Umbilical cord (tissue), 1 donor: ENCODE measurements at regions not wholly inside any gene's neighbourhood (a gene's known extent, or its start where the extent isn't known, plus 50 kb on each side); places are given as distances from the start of the nearest gene placed in this dataset.

ENCODE experiments used
- DNase-seq: peaks from one replicate; pipeline ENCODE4 v3.0.0-alpha.2; 2015; ENCODE audit warnings: low spot score

DNA sequence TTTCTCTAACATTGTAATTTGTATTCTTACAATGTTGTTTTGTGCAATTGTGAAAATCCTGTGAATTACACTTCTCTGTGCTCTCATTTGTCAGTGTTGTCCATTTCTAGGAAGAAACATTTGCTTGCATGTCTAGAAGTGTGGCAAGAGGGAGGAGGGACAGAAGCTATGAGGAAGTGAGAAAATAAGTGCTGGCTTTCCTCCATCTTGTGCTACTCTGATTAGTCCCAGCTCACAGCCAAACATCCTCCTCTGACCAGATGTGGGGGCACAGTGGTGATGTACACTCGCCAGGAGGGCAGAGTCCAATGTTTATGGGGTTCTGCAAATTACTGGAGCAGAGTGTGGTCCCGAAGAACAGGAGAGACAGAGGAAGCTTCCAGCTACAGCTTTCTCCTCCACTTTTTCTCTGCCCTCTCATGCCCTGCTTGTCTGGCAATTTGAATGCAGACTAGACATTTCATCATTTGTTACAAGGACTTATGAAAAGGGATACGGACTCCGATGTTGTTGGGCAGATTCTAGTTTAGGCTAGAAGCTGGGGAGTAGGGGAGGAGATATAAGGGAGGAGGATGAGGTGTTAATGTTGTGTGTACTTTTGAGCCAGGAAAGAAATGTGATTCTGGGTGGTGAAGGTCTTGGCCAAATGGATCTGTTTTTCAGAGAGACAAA, 131.0 kb upstream of the C1GALT1 start:
- peak; percentile 14 for DNase-seq

DNA sequence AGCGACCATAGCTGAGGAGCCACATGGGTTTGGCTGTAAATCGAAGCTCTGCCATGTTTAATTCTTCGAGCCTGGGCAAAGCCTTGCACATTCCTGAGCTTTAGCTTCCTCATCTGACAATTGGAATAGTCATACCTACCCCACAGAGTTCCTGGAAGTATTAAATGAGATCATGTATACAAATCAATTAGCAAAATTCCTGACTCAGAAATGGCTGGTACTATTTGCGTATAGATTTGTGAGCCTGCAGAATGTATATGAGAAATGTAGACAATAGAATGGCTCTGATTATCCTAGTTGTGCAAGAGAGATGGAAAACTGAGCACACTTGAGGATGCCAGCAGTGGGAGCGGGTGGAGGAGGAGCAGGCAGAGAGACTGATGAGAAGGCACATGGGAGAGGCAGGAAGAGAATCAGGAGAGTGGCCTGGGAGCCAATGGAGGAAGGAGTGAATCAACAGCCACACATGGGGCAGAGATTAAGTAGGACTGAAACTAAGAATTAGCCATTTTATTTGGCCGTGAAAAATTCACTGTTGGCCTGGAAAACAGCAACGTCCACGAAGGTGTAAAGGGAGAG, 128.0 kb upstream of the C1GALT1 start:
- no peak for DNase-seq

DNA sequence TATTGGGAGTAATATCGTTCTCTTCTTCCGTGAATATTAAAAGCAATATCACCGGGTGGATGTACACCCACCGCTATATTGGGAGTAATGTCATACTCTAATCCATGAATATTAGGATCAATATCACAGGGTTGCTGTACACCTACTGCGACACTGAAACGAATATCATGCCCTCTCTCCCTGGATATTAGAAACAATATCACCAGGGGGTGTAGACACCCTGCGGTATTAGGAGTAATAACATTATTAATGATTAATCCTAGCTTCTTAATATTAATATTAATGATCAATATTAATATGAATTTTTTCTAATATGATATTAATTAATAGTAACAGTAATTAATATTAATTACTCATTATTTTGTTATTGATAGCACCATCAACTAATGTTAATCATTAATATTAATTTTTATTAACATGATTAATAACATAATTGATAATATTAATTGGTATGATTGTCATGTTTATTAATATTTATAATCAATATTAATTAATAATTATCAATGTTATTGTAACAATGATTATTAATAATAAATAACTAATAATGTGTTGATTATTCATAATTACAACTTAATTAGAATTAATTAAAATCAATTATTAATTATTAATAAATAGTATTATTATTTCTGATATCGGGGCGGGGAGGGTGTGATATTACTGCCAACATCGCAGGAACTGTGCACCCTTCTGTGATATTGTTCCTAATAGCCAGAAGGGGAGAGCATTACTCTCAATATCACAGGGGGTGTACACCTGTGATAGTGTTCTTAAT, 121.3 kb upstream of the C1GALT1 start:
- DNase-seq, result no peak

GRCh38 chr7:7077945-7078344, 104.4 kb upstream of the C1GALT1 start:
- DNase-seq, result no peak

GRCh38 chr7:7080802-7081201, 101.5 kb upstream of the C1GALT1 start:
- no peak for DNase-seq

- no peak for DNase-seq
Observed at GRCh38 chr7:7090460-7090859, 91.9 kb upstream of the C1GALT1 start.

GRCh38 chr7:7098280-7098818, 84.0 kb upstream of the C1GALT1 start:
- no peak for DNase-seq

- DNase-seq, result peak; percentile 96
Observed at GRCh38 chr7:7099584-7100014, 82.7 kb upstream of the C1GALT1 start.

DNA sequence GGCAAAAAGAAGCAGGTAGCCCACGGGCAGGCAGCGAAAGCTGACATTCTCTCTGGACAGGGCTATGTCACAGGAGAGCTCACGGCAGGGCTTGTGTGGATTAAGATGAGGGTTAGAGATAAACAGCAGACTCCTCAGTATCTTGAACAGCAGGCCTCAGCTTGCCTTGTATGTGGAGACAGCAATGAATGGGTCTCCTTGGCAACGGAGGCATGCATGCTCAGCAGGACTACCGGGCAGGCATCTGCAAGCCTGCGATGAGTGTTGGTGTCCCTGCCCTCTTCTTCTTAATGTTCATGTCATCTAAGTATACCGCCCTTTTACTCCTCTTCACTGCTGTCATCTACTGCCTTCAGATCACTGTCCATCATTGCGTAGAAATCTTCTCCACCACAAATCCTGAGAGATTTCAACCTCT, 81.9 kb upstream of the C1GALT1 start:
- peak; percentile 82 for DNase-seq

DNA sequence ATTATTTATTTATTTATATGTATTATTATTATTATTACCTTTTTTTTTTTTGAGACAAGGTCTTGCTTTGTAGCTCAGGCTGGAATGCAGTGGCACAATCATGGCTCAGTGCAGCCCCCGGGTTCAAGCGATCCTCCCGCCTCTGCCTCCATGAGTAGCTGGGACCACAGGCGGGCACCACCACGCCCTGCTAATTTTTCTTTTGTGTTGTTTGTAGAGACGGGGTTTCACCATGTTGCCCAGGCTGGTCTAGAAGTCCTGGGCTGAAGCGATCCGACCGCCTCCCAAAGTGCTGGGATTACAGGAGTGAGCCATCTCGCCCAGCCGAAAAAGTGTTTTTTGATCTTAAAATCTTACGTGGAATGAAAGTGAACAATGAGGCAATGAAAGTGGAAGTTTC, 79.4 kb upstream of the C1GALT1 start:
- DNase-seq, result no peak

DNA sequence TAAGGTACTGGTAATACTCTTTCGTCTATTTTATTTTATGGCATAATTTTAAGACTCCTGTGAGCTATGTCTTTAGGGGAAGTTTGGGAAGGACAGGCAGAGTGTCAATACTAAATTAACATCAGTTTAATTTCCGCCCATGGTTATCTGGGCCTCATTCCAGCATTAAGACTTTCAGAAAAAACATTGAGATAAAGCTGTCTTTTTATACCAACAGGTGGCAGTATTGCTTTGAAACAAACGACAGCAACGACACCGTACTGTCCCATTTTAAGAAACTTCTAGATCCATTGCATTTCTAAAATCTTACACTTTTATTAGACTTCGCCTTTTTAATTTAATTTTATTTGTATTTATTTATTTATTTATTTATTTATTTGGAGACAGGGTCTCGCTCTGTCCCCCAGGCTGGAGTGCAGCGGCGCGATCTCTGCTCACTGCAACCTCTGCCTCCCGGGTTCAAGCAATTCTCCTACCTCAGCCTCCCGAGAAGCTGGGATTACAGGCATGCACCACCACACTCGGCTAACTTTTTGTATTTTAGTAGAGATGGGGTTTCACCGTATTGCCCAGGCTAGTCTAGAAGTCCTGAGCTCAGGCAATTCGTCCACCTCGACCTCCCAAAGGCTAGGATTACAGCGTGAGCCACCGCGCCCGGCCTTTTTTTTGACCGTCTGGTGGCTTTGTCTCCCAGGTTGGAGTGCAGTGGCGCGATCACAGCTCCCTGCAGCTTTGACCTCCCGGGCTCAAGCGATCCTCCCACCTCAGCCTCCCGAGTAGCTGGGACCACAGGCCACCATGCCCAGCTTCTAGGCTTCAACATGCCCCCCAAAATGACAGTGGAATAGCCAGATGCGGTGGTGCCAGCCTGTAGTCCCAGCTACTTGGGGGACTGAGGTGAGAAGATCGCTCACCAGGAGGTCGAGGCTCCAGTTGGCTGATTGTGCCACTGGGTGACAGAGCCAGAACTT, 78.7 kb upstream of the C1GALT1 start:
- DNase-seq, result peak; percentile 47

- peak; percentile 69 for DNase-seq
Observed at GRCh38 chr7:7104314-7104698, 78.0 kb upstream of the C1GALT1 start.

DNA sequence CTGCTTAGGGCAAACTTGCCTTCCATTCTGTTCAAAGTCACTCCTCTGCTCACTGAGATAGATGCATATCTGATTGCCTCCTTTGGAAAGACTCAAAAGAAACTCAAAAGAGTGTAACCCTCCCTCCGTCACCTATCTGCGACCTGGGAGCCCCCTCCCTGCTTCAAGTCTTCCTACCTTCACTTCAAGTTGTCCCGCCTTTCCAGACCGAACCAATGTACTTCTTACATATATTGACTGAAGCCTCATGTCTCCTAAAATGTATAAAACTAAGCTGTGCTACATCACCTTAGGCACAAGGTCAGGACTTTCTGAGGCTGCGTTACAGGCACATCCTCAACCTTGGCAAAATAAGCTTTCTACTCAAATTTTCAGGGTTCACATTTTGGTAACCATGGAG, 77.4 kb upstream of the C1GALT1 start:
- DNase-seq, result no peak

DNA sequence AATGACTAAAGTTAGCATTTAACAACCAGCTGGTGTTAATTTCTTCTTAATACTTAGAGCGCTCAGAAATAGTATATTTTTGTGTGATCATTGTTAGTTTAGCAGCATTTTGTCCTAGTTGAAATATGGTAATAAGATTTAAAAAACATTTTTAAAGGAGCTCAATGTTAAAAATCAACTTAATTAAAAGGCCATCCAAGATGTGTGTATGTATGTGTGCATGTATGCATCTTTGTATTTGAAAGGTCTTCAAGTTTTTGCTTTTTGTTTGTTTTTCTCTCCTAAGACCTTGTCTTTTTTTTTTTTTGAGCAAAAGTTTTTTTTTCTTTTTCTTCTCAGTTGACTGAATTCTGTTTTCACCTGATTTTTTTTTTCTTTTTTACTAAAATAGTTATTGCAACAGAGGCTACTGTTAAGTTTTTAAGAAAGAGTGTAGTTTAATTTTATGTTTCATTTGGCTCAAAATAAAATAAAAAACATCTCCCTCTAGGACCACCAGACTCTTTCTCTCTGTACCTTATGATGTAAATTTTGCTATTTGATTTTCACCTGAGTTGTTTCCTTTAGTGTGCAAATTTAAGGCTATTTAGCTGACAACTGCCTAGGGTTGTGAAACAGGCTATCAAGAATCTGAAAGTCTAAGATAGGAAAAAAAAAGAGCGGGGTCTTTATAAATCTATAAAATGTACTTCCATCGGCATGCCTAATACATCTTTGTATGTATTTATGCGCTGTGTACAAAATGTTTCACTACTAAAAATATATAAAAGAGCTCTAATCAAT, 76.4 kb upstream of the C1GALT1 start:
- no peak for DNase-seq

DNA sequence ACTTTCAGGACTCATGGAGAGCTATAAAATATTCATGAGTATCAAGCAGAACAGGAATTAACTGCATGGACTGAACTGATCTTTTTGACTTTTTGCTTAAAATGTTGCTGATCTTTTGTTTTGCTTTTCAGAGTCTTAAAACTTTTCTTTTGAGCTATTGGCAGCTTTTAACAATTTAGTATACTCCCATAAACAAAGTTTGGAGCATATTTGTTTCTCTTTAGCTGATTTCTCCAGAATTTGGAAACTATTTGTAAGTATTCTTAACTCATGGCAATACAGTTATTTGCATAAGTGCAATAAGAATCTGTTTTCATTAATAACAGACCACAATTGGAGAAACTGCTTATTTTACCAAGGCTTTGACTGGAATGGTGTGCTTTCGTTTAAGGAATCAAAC, 73.4 kb upstream of the C1GALT1 start:
- DNase-seq, result no peak

- DNase-seq, result no peak
Observed at GRCh38 chr7:7109934-7110333, 72.4 kb upstream of the C1GALT1 start.

GRCh38 chr7:7110706-7111105, 71.6 kb upstream of the C1GALT1 start:
- no peak for DNase-seq

GRCh38 chr7:7112868-7113267, 69.5 kb upstream of the C1GALT1 start:
- no peak for DNase-seq

GRCh38 chr7:7114575-7115291, 67.6 kb upstream of the C1GALT1 start:
- DNase-seq, result no peak
